H9 (cell line): ENCODE measurements at regions not wholly inside any gene's neighbourhood (a gene's known extent, or its start where the extent isn't known, plus 50 kb on each side); places are given as distances from the start of the nearest gene placed in this dataset.

Experiments
- DNase-seq: peaks from one replicate; pipeline ENCODE4 v3.0.0-alpha.2; 2017
- H2AFZ ChIP-seq: one replicate; pipeline ENCODE4 v1.6.1; 2013; ENCODE audit warnings: mild to moderate bottlenecking, low read length, control low read depth, moderate library complexity
- H2AK5ac ChIP-seq: 2 replicates; pipeline ENCODE4 v1.6.1; 2013; ENCODE audit warnings: low read length, control low read depth, mixed read lengths; ENCODE audit not compliant: insufficient read length
- H2BK120ac ChIP-seq: one replicate; pipeline ENCODE4 v1.6.1; 2013; ENCODE audit warnings: low read depth, mild to moderate bottlenecking, low read length, control low read depth, inconsistent platforms; ENCODE audit not compliant: poor library complexity, severe bottlenecking
- H2BK12ac ChIP-seq: 2 replicates; pipeline ENCODE4 v1.6.1; 2013; ENCODE audit warnings: low read length, control low read depth, mixed read lengths, low read depth; ENCODE audit not compliant: insufficient read length
- H2BK15ac ChIP-seq: 2 replicates; pipeline ENCODE4 v1.6.1; 2013; ENCODE audit warnings: low read depth, low read length, control low read depth
- H2BK20ac ChIP-seq: one replicate; pipeline ENCODE4 v1.6.1; 2013; ENCODE audit warnings: low read depth, mild to moderate bottlenecking, low read length, control low read depth, inconsistent platforms; ENCODE audit not compliant: poor library complexity, severe bottlenecking
- H2BK5ac ChIP-seq: 2 replicates; pipeline ENCODE4 v1.6.1; 2013; ENCODE audit warnings: low read length, control low read depth, mixed read lengths; ENCODE audit not compliant: insufficient read length
- H3K14ac ChIP-seq: 2 replicates; pipeline ENCODE4 v1.6.1; 2013; ENCODE audit warnings: low read length, control low read depth; ENCODE audit not compliant: insufficient read depth
- H3K18ac ChIP-seq: 2 replicates; pipeline ENCODE4 v1.6.1; 2013; ENCODE audit warnings: low read depth, mild to moderate bottlenecking, mixed read lengths, low read length, control low read depth; ENCODE audit not compliant: insufficient read length
- H3K23ac ChIP-seq: 2 replicates; pipeline ENCODE4 v1.6.1; 2013; ENCODE audit warnings: low read length, control low read depth, mixed read lengths, low read depth; ENCODE audit not compliant: insufficient read length
- H3K23me2 ChIP-seq: 2 replicates; pipeline ENCODE4 v1.6.1; 2013; ENCODE audit warnings: low read depth, mild to moderate bottlenecking, mixed read lengths, low read length, control low read depth; ENCODE audit not compliant: insufficient read length, poor library complexity, severe bottlenecking
- H3K27ac ChIP-seq: 2 replicates; pipeline ENCODE4 v1.5.1; 2013; ENCODE audit warnings: low read length, control low read depth, mixed read lengths, low read depth; ENCODE audit not compliant: insufficient read length
- H3K27me3 ChIP-seq: 2 replicates; pipeline ENCODE4 v1.6.1; 2013; ENCODE audit warnings: low read length, control low read depth, inconsistent platforms; ENCODE audit not compliant: insufficient read depth
- H3K4ac ChIP-seq: 2 replicates; pipeline ENCODE4 v1.6.1; 2013; ENCODE audit warnings: low read depth, mild to moderate bottlenecking, control low read depth, inconsistent platforms, low read length, moderate library complexity
- H3K4me1 ChIP-seq: 2 replicates; pipeline ENCODE4 v1.6.1; 2013; ENCODE audit warnings: low read length, control low read depth, inconsistent platforms; ENCODE audit not compliant: insufficient read depth
- H3K4me2 ChIP-seq: 2 replicates; pipeline ENCODE4 v1.6.1; 2013; ENCODE audit warnings: low read length, control low read depth, mixed read lengths; ENCODE audit not compliant: insufficient read length, insufficient read depth
- H3K56ac ChIP-seq: 2 replicates; pipeline ENCODE4 v1.6.1; 2013; ENCODE audit warnings: low read depth, mild to moderate bottlenecking, mixed read lengths, low read length, control low read depth; ENCODE audit not compliant: insufficient read length
- H3K79me1 ChIP-seq: 2 replicates; pipeline ENCODE4 v1.6.1; 2013; ENCODE audit warnings: low read depth, mild to moderate bottlenecking, moderate library complexity, low read length, control low read depth, inconsistent platforms; ENCODE audit not compliant: insufficient read depth, poor library complexity, severe bottlenecking
- H3K79me2 ChIP-seq: 2 replicates; pipeline ENCODE4 v1.6.1; 2013; ENCODE audit warnings: low read length, control low read depth, inconsistent platforms; ENCODE audit not compliant: insufficient read depth
- H3K9ac ChIP-seq: 2 replicates; pipeline ENCODE4 v1.6.1; 2013; ENCODE audit warnings: low read length, control low read depth, mixed read lengths; ENCODE audit not compliant: insufficient read length; ENCODE audit errors: extremely low read depth
- H3K9me3 ChIP-seq: one replicate; pipeline ENCODE4 v1.6.1; 2013; ENCODE audit warnings: low read depth, low read length, inconsistent platforms; ENCODE audit not compliant: control insufficient read depth
- H3T11ph ChIP-seq: one replicate; pipeline ENCODE4 v1.6.1; 2013; ENCODE audit warnings: mild to moderate bottlenecking, low read length, control low read depth, inconsistent platforms
- H4K20me1 ChIP-seq: one replicate; pipeline ENCODE4 v1.6.1; 2013; ENCODE audit not compliant: control insufficient read depth, insufficient read length, insufficient read depth
- H4K5ac ChIP-seq: 2 replicates; pipeline ENCODE4 v1.6.1; 2013; ENCODE audit warnings: low read depth, mild to moderate bottlenecking, mixed read lengths, low read length, control low read depth; ENCODE audit not compliant: insufficient read length
- H4K8ac ChIP-seq: replicated peaks from 2 replicates; pipeline ENCODE4 v1.6.1; 2013; ENCODE audit warnings: low read length, control low read depth, mixed read lengths, low read depth; ENCODE audit not compliant: insufficient read length
- H4K91ac ChIP-seq: 2 replicates; pipeline ENCODE4 v1.6.1; 2013; ENCODE audit warnings: low read depth, mild to moderate bottlenecking, moderate library complexity, mixed read lengths, low read length, control low read depth; ENCODE audit not compliant: insufficient read length
- H3K27ac Mint-ChIP-seq, 3 experiments: 2 replicates in 2 of 3; 3 replicates in 1 of 3; pipeline ENCODE4 v1.8.0; 2020 to 2021; ENCODE audit warnings: mixed read lengths in 3 of 3, mild to moderate bottlenecking in 1 of 3, moderate library complexity in 1 of 3
- H3K27me3 Mint-ChIP-seq: 2 replicates; pipeline ENCODE4 v1.8.0; 2021; ENCODE audit warnings: low read depth, mild to moderate bottlenecking, moderate library complexity, mixed read lengths
- H3K36me3 Mint-ChIP-seq, 3 experiments: 2 replicates in 2 of 3; 3 replicates in 1 of 3; pipeline ENCODE4 v1.8.0; 2020 to 2021; ENCODE audit warnings: low read depth in 3 of 3, mixed read lengths in 3 of 3; ENCODE audit not compliant: insufficient read depth in 1 of 3
- H3K4me1 Mint-ChIP-seq, 2 experiments: 2 replicates each; pipeline ENCODE4 v1.8.0; 2020; ENCODE audit warnings: mixed read lengths in 2 of 2
- H3K4me3 Mint-ChIP-seq, 2 experiments: 2 replicates in 1 of 2; 3 replicates in 1 of 2; pipeline ENCODE4 v1.8.0; 2020 to 2021; ENCODE audit warnings: mild to moderate bottlenecking in 2 of 2, mixed read lengths in 2 of 2, moderate library complexity in 1 of 2
- H3K9me3 Mint-ChIP-seq, 2 experiments: 2 replicates in 1 of 2; 3 replicates in 1 of 2; pipeline ENCODE4 v1.8.0; 2020; ENCODE audit warnings: mild to moderate bottlenecking in 2 of 2, mixed read lengths in 2 of 2, moderate library complexity in 1 of 2
- WGBS: extraction: QIAGEN DNeasy Blood & Tissue Kit; methylation state at CpG from one replicate; pipeline ENCODE4 v1.1.7; 2013; ENCODE audit warnings: missing lambda C conversion rate, low lambda C conversion rate, mixed read lengths; ENCODE audit not compliant: insufficient read length; ENCODE audit errors: extremely low coverage; 5-methylcytosine and 5-hydroxymethylcytosine counted together
- TF ChIP-seq, protein P1 (sequence below): fragments of 200-600 bp; sonication (generic); conservative IDR thresholded peaks from 3 replicates; pipeline ENCODE4 v1.8.0; 2021; ENCODE audit warnings: antibody characterized with exemption, mild to moderate bottlenecking

DNA sequence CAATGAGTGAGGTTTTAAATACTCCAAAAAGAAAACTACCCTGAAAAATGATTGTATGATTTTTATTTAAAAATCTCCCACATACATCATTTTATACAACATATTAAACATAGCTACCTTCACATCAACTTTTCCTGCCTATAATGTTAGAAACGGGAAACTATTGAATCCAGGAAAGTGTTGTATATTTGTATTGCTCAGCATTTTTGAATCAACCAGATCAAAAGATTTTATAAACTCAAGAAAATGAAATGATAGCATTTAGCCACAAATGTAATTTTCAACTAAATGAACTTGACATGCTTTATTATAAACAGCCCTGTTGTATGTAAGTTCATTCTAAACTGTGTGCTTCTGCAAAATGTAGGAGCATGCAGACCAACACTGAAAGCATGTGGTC is 124.6 kb upstream of the SLC10A2 start:
- Histone ChIP-seq H3K23me2 (no peaks in the 10 kb centered on the region), H3K14ac (no peak overlapping the region), H3K79me2 (no peaks in the 10 kb centered on the region), H2AFZ (no peak overlapping the region), H3K9ac (no peak overlapping the region), H2BK12ac (no peak overlapping the region), H3K23ac (no peak overlapping the region), H2BK20ac (no peak overlapping the region), H4K91ac (no peak overlapping the region), H2BK5ac (no peak overlapping the region), H3K18ac (no peak overlapping the region), H3K27ac (no peak overlapping the region), H4K8ac (no peak overlapping the region), H3K9me3 (no peaks in the 10 kb centered on the region), H3K56ac (no peak overlapping the region), H2BK120ac (no peak overlapping the region), H2AK5ac (no peak overlapping the region), H4K20me1 (no peaks in the 10 kb centered on the region), H3K4ac (no peak overlapping the region), H3K79me1 (no peaks in the 10 kb centered on the region), H3K4me1 (no peaks in the 10 kb centered on the region), H3K27me3 (no peaks in the 10 kb centered on the region), H2BK15ac (no peak overlapping the region), H4K5ac (no peak overlapping the region), H3K4me2 (no peak overlapping the region), H3T11ph (no peak overlapping the region)
- Mint-ChIP-seq H3K4me1 (peaks cover 13 to 15% of the 10 kb centered on the region in 2 experiments), H3K27me3 (no peaks in the 10 kb centered on the region), H3K36me3 (no peaks in the 10 kb centered on the region), H3K4me3 (no peak overlapping the region), H3K9me3 (no peaks in the 10 kb centered on the region), H3K27ac (no peak overlapping the region)
- DNase-seq = no peak
- no CpG with 5 or more reads among the region's 1 CpG for WGBS
- TF ChIP-seq, protein P1, sequence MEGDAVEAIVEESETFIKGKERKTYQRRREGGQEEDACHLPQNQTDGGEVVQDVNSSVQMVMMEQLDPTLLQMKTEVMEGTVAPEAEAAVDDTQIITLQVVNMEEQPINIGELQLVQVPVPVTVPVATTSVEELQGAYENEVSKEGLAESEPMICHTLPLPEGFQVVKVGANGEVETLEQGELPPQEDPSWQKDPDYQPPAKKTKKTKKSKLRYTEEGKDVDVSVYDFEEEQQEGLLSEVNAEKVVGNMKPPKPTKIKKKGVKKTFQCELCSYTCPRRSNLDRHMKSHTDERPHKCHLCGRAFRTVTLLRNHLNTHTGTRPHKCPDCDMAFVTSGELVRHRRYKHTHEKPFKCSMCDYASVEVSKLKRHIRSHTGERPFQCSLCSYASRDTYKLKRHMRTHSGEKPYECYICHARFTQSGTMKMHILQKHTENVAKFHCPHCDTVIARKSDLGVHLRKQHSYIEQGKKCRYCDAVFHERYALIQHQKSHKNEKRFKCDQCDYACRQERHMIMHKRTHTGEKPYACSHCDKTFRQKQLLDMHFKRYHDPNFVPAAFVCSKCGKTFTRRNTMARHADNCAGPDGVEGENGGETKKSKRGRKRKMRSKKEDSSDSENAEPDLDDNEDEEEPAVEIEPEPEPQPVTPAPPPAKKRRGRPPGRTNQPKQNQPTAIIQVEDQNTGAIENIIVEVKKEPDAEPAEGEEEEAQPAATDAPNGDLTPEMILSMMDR = no peak
